ENCODE measurements at regions not wholly inside any gene's neighbourhood (a gene's known extent, or its start where the extent isn't known, plus 50 kb on each side); places are given as distances from the start of the nearest gene placed in this dataset.

DNA sequence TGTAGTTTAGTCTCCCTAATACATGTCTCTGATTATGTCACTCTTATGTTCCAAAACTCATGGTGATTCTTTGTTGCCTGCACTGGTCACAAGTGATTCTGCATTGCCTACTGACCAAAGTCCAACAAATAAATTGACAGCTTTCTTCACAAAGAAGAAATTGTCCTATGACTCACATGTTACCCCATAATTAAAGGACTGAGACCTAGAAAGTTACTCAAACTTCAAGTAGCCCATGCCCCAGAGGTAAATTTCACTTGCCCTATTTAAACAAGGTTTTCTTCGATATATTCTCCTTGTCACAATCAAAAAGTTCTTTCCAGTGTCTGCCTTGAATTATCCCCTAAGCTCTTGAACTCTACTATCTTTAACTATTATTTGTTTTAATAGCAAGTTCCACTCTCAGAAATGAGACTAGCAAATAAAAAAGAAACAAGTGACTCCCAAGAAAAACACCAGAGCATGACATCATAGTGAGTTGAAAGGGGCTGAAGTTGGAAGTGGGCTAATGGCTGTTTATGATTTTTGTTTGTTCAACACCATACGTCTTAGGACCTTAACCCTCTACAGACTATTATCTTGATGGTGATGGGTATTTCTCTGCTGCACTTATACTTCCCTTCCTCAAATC lies 94.5 kb upstream of the BLID start:
- no peak for DNase-seq (ENCODE audit: extremely low spot score, unreplicated experiment)
- peaks cover 40% of the 10 kb centered on the region for H3K4me1 Mint-ChIP-seq (ENCODE audit: unreplicated experiment)
- no peaks in the 10 kb centered on the region for H3K36me3 Mint-ChIP-seq

DNA sequence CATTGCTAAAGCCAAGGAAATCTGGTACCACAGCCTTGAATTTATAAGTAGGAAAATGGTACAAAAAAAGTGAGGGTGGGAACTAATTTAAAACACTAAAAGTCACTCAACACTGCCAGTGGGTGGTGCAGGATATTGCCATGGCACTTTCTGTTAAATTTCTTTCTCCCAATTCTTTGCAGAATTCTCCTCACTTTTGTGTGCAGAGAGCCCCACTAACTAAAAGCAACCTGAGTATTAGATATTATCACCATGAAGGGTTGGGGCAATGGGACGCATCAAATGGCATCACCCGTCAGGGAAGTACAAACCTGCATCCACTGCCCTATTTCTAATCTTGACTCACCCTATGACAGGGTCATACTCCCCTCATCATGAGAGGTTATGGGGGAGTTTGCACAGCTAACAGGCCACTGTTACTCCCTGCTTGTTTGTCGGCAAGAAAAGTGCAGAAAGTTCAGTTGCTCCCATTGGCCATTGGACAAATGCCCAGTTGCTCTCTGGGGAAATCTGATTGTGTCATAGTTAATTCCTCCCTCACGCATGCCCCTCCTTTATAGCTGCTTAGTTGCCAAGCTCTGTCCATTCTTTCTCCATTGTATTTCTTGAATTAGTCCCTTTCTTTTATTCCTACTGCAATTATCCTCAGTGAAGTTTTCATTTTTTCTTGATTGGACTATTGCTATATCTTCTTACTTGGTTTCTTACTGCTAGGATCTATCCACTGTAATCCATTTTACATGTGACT lies 93.8 kb upstream of the BLID start:
- no peak for DNase-seq (ENCODE audit: extremely low spot score, unreplicated experiment)
- Mint-ChIP-seq H3K4me3 (no peak overlapping the region), H3K36me3 (no peaks in the 10 kb centered on the region), H3K9me3 (peaks cover 5% of the 10 kb centered on the region), H3K27ac (no peak overlapping the region), H3K27me3 (peaks cover 7% of the 10 kb centered on the region), H3K4me1 (ENCODE audit: unreplicated experiment) (peaks cover 40% of the 10 kb centered on the region)
- TF ChIP-seq, protein P1, sequence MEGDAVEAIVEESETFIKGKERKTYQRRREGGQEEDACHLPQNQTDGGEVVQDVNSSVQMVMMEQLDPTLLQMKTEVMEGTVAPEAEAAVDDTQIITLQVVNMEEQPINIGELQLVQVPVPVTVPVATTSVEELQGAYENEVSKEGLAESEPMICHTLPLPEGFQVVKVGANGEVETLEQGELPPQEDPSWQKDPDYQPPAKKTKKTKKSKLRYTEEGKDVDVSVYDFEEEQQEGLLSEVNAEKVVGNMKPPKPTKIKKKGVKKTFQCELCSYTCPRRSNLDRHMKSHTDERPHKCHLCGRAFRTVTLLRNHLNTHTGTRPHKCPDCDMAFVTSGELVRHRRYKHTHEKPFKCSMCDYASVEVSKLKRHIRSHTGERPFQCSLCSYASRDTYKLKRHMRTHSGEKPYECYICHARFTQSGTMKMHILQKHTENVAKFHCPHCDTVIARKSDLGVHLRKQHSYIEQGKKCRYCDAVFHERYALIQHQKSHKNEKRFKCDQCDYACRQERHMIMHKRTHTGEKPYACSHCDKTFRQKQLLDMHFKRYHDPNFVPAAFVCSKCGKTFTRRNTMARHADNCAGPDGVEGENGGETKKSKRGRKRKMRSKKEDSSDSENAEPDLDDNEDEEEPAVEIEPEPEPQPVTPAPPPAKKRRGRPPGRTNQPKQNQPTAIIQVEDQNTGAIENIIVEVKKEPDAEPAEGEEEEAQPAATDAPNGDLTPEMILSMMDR (conservative IDR thresholded peaks at IDR 0.05) = no peak

More for the DNA sequence above, 94.5 kb upstream of the BLID start:
- Mint-ChIP-seq H3K27me3 (peaks cover 7% of the 10 kb centered on the region), H3K9me3 (peaks cover 5% of the 10 kb centered on the region), H3K27ac (no peak overlapping the region), H3K4me3 (no peak overlapping the region)
- TF ChIP-seq, protein P1 (conservative IDR thresholded peaks at IDR 0.05) = no peak

DNA sequence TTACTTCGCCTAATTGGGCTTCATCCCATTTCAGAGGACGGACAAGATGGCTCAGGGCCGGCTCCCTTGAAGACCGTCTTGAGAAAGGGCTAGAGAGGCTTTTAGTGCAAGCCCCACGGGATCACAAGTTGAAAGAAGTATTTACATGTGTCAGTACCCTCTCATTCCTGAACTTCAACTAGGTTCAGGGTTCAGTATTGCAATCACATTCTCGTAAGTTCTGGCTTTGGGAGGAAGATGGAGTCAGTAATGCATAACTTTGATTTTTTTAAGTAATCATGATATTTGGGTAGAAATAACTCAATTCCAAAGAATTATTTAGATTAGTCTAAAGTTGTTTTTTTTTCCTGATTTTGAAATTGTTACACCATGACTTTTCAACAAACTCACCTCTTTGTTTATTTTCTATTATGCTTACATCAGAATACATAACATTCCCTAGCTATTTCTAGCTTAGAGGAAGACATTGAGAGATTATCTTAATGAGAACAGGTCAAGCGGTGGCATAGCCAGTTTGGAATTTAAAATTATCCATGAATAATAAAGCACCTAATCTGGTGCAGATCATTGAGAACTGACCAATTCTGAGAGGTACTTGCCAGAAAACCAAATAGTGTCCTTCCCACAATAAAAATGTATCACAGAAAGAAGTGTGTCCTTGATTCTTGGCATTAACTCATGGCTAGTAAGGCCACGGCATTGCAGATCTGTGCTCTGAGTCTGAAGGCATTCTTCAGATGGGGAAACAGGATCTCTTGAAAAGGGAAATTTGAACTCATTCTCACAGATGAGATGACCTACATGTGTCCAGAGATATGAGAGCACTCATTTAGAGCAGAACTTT lies 92.1 kb upstream of the BLID start:
- peaks cover 45% of the 10 kb centered on the region for H3K4me1 Mint-ChIP-seq (ENCODE audit: unreplicated experiment)
- no peaks in the 10 kb centered on the region for H3K36me3 Mint-ChIP-seq
- peaks cover 5% of the 10 kb centered on the region for H3K9me3 Mint-ChIP-seq

DNA sequence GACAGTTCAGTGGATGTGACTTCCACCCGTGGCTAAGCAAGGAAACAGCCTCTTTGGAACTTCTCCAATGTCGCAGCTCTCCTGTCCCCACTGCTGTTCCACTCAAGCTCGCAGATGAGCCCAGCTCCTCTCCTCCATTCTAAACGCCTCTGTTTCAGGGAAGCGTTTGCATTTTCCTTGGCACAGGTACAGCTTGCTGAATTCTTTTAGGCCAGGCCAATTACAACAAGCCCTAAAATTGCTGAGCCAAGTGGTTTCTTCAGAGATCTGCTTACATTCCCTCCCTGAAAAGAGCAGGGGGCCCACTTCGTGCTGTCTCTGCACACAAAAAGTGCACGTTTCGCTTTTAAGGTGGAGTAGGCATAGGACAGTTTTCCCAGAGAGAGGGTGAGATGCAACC lies 91.5 kb upstream of the BLID start:
- H3K27ac Mint-ChIP-seq = peak overlapping the region; percentile 30

More for the DNA sequence above, 92.1 kb upstream of the BLID start:
- Mint-ChIP-seq H3K27ac (peak overlapping the region; percentile 30), H3K27me3 (peaks cover 12% of the 10 kb centered on the region), H3K4me3 (peak overlapping the region; percentile 8)
- DNase-seq (ENCODE audit: extremely low spot score, unreplicated experiment) = no peak
- TF ChIP-seq, protein P1 (conservative IDR thresholded peaks at IDR 0.05) = no peak

DNA sequence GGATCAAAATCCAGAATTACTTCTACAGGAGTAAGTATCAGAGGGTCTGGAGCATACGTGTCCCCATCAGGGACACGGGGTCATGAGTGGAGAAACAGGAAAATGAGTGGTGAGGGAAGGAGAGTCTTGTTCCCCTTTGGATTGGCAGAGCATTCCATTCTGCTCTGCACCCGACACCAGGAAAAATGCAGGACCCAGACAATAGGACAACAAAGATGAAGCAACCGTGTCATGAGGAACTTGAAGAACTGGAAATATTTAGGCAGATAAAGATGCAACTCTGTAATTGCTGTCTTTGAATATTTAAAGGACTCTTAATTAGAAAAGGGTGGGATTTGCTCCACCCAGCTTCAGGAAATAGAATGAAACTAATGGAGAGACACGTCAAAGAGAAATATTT lies 89.0 kb upstream of the BLID start:
- peaks cover 5% of the 10 kb centered on the region for H3K9me3 Mint-ChIP-seq
- no peaks in the 10 kb centered on the region for H3K36me3 Mint-ChIP-seq
- TF ChIP-seq, protein P1 (conservative IDR thresholded peaks at IDR 0.05) = no peak
- H3K27ac Mint-ChIP-seq = no peak overlapping the region
- H3K4me1 Mint-ChIP-seq (ENCODE audit: unreplicated experiment) = peaks cover 42% of the 10 kb centered on the region
- no peak for DNase-seq (ENCODE audit: extremely low spot score, unreplicated experiment)
- H3K27me3 Mint-ChIP-seq = peaks cover 12% of the 10 kb centered on the region
- H3K4me3 Mint-ChIP-seq = no peak overlapping the region

More for the DNA sequence above, 91.5 kb upstream of the BLID start:
- no peak for DNase-seq (ENCODE audit: extremely low spot score, unreplicated experiment)
- H3K4me1 Mint-ChIP-seq (ENCODE audit: unreplicated experiment) = peaks cover 50% of the 10 kb centered on the region
- no peaks in the 10 kb centered on the region for H3K36me3 Mint-ChIP-seq
- TF ChIP-seq, protein P1 (conservative IDR thresholded peaks at IDR 0.05) = no peak
- peaks cover 5% of the 10 kb centered on the region for H3K9me3 Mint-ChIP-seq
- peak overlapping the region; percentile 53 for H3K4me3 Mint-ChIP-seq
- H3K27me3 Mint-ChIP-seq = peaks cover 12% of the 10 kb centered on the region

Data from type B pancreatic cell (in vitro differentiated cells).